ENCODE measurements at regions not wholly inside any gene's neighbourhood (a gene's known extent, or its start where the extent isn't known, plus 50 kb on each side); places are given as distances from the start of the nearest gene placed in this dataset.

DNA sequence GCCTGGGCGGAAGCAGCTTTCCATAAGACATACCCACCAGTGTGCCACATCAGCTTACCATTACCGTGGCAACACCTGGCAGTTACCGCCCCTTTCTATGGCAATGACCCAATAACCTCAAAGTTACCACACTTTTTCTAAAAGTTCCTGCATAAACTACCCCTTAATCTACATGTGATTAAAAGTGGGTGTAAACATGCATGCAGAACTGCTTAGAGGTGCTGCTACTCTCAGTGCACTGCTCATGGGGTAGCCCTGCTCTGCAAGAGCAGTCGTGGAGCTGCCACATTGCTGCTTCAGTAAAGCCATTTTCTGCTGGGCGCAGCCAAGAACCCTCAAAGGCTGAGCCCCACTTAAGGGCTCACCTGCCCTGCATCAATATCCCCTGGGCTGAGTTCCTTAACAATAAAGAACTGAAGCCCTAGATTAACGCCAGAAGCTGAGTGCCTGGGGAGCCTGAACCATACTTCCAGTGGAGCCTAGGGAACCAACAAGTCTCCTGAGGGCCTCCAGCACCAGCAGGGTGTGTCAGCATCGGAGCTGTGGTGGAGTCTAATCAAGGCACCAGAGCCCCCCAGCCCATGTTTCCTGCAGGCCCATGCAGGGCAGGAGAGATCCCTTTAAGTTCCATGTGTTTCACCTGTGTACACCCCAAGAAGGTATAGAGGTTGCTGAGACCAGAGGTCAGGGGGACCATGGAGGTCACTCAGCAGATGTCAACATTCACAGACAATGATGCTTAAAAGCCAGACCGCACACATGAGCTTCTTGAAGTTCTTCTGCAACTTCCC lies 1198.1 kb downstream of the UQCRFS1 start:
- TF ChIP-seq EP300 (IDR thresholded peaks at IDR 0.05) (no peak), POLR2A (IDR thresholded peaks at IDR 0.05; ENCODE audit: low read length) (no peak), TP53 (CRISPR knock-in tag; IDR thresholded peaks at IDR 0.05) (no peak), KDM1A (IDR thresholded peaks at IDR 0.05; ENCODE audit: low read depth) (no peak)
- TF ChIP-seq, protein P1, sequence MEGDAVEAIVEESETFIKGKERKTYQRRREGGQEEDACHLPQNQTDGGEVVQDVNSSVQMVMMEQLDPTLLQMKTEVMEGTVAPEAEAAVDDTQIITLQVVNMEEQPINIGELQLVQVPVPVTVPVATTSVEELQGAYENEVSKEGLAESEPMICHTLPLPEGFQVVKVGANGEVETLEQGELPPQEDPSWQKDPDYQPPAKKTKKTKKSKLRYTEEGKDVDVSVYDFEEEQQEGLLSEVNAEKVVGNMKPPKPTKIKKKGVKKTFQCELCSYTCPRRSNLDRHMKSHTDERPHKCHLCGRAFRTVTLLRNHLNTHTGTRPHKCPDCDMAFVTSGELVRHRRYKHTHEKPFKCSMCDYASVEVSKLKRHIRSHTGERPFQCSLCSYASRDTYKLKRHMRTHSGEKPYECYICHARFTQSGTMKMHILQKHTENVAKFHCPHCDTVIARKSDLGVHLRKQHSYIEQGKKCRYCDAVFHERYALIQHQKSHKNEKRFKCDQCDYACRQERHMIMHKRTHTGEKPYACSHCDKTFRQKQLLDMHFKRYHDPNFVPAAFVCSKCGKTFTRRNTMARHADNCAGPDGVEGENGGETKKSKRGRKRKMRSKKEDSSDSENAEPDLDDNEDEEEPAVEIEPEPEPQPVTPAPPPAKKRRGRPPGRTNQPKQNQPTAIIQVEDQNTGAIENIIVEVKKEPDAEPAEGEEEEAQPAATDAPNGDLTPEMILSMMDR (IDR thresholded peaks at IDR 0.05), result no peak

Data from A549 (cell line).